Small intestine (tissue), 7 donors: ENCODE measurements at regions not wholly inside any gene's neighbourhood (a gene's known extent, or its start where the extent isn't known, plus 50 kb on each side); places are given as distances from the start of the nearest gene placed in this dataset.

Source experiments
- DNase-seq, 2 donors: peaks; one replicate each; pipeline versions ENCODE4 v3.0.0 to v3.0.0-alpha.2; 2013
- FAIRE-seq: peaks from 2 replicates; lab custom pipeline; 2012; peaks lifted over from hg19 to GRCh38; lab: Jason Lieb, UNC
- H3K27ac ChIP-seq, 3 donors: one replicate each; pipeline ENCODE4 v1.5.1; 2013; ENCODE audit warnings: low read length in 2 of 3, mild to moderate bottlenecking in 2 of 3, control low read depth in 1 of 3, inconsistent platforms in 1 of 3, low read depth in 1 of 3, moderate library complexity in 1 of 3
- H3K27me3 ChIP-seq, 3 donors: one replicate each; pipeline ENCODE4 v1.6.1; 2013; ENCODE audit warnings: low read length in 3 of 3, inconsistent platforms in 1 of 3; ENCODE audit not compliant: control insufficient read depth in 3 of 3, insufficient read depth in 3 of 3
- H3K36me3 ChIP-seq, 3 donors: one replicate each; pipeline ENCODE4 v1.6.1; 2013; ENCODE audit warnings: low read length in 3 of 3, inconsistent platforms in 1 of 3, low read depth in 1 of 3, mild to moderate bottlenecking in 1 of 3, moderate library complexity in 1 of 3; ENCODE audit not compliant: control insufficient read depth in 3 of 3, insufficient read depth in 2 of 3
- H3K4me1 ChIP-seq, 3 donors: one replicate each; pipeline ENCODE4 v1.6.1; 2013; ENCODE audit warnings: low read length in 2 of 3, inconsistent platforms in 1 of 3, low read depth in 1 of 3, mild to moderate bottlenecking in 1 of 3, moderate library complexity in 1 of 3; ENCODE audit not compliant: control insufficient read depth in 3 of 3, insufficient read depth in 2 of 3
- H3K4me3 ChIP-seq, 3 donors: one replicate each; pipeline ENCODE4 v1.5.1; 2013; ENCODE audit warnings: low read length in 3 of 3, control low read depth in 1 of 3, inconsistent platforms in 1 of 3, low read depth in 1 of 3, mild to moderate bottlenecking in 1 of 3, moderate library complexity in 1 of 3
- H3K9me3 ChIP-seq, 2 donors: one replicate each; pipeline ENCODE4 v1.6.1; 2013; ENCODE audit warnings: low read depth in 1 of 2, low read length in 1 of 2; ENCODE audit not compliant: control insufficient read depth in 2 of 2, insufficient read depth in 1 of 2
- WGBS, 3 donors: extraction: QIAGEN DNeasy Blood & Tissue Kit; methylation state at CpG; one replicate each; pipeline ENCODE4 v1.1.7; 2013; 5-methylcytosine and 5-hydroxymethylcytosine counted together
- donor health status: healthy with polysubstance abuse.
- donor health status: control.
- donor health status: control.
- donor health status: Bipolar disorder and iron deficiency.
- donor health status: healthy.

GRCh38 chrX:39624166-39624565 is 473.6 kb downstream of the BCOR start:
- 63 to 90% (median 70%) methylated on average over 4 of the region's 4 CpGs for WGBS, 3 donors
- no peaks in the 10 kb centered on the region for H3K4me1 ChIP-seq
- no peaks in the 10 kb centered on the region for H3K9me3 ChIP-seq
- no peaks in the 10 kb centered on the region for H3K27me3 ChIP-seq
- H3K27ac ChIP-seq = no peak overlapping the region
- DNase-seq (no peak), FAIRE-seq (no peak)
- no peaks in the 10 kb centered on the region for H3K36me3 ChIP-seq
- H3K4me3 ChIP-seq = no peak overlapping the region

DNA sequence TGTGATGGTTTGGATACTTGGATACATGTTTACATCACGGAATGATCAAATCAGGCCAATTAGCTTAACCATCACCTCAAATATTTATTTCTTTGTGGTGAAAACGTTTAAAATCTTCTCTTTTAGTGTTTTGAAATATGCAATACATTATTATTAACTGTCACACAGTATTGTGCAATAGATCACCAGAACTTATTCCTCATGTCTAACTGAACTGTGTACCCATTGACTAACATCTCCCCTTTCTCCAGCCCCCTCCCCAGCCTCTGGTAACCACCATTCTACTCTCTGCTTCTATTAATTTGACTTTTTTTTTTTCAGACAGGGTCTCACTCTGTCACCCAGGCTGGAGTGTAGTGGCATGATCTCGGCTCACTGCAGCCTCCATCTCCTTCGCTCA is 471.9 kb downstream of the BCOR start:
- FAIRE-seq (no peak), DNase-seq (no peak)
- Histone ChIP-seq H3K27ac (no peak overlapping the region), H3K27me3 (no peaks in the 10 kb centered on the region), H3K36me3 (no peaks in the 10 kb centered on the region), H3K9me3 (no peaks in the 10 kb centered on the region), H3K4me1 (no peaks in the 10 kb centered on the region), H3K4me3 (no peak overlapping the region)
- WGBS, 3 donors = 74 to 84% (median 81%) methylated on average over 4 of the region's 4 CpGs

DNA sequence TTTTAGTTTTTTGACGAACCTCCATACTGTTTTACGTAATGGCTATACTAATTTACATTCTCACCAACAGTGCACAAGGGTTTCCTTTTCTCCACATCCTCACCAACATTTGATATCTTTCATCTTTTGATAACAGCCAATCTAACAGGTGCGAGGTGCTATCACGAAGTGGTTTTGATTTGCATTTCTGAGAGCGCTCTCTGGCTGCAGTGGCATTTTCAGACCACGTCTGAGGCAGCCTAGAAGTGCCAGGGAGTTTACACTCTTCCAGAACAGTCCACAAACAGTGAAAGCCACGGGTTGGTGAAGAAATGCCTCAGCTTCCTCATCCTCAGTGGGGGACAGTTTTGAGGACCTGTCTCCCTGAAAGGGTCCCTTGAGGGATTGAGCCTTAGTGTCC is 471.0 kb downstream of the BCOR start:
- Histone ChIP-seq H3K4me1 (no peaks in the 10 kb centered on the region), H3K27me3 (no peaks in the 10 kb centered on the region), H3K9me3 (no peaks in the 10 kb centered on the region), H3K36me3 (no peaks in the 10 kb centered on the region), H3K4me3 (no peak overlapping the region), H3K27ac (no peak overlapping the region)
- DNase-seq = no peak
- WGBS, 3 donors = 16 to 59% (median 43%) methylated on average over 7 of the region's 7 CpGs
- FAIRE-seq = no peak

DNA sequence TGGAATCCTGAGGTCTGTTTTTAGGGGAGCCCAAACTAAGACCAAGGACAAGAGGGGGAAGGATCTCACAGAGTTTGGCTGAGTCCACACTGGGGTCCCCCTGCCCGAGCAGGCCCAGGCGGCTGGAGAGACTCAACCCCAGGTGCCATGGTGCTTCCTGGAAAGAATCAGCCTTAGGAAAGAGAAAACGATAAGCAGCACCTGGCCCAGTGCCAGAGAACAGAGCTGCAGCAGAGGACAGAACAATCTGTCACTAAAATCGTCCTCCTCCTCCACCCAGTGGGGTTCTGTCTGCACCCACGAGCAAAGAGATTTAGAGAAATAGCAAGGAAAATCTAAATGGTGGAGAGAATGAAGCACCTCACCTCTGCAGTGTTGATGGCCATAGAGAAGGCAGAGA is 470.5 kb downstream of the BCOR start:
- H3K36me3 ChIP-seq = no peaks in the 10 kb centered on the region
- WGBS, 3 donors = 8 to 42% (median 40%) methylated on average over 5 of the region's 5 CpGs
- H3K4me3 ChIP-seq = no peak overlapping the region
- FAIRE-seq (no peak), DNase-seq (peak in 1 of 2 donors; percentile 15)
- no peaks in the 10 kb centered on the region for H3K9me3 ChIP-seq
- H3K4me1 ChIP-seq = no peaks in the 10 kb centered on the region
- no peaks in the 10 kb centered on the region for H3K27me3 ChIP-seq
- H3K27ac ChIP-seq = no peak overlapping the region

GRCh38 chrX:39629001-39629400 is 468.8 kb downstream of the BCOR start:
- DNase-seq (no peak), FAIRE-seq (no peak)
- Histone ChIP-seq H3K9me3 (no peaks in the 10 kb centered on the region), H3K27ac (no peak overlapping the region), H3K4me3 (no peak overlapping the region), H3K36me3 (no peaks in the 10 kb centered on the region), H3K4me1 (no peaks in the 10 kb centered on the region), H3K27me3 (no peaks in the 10 kb centered on the region)
- WGBS, 3 donors = 81 to 92% (median 91%) methylated on average over 1 of the region's 1 CpG

- Histone ChIP-seq H3K27ac (no peak overlapping the region), H3K36me3 (no peaks in the 10 kb centered on the region), H3K4me1 (no peaks in the 10 kb centered on the region), H3K27me3 (no peaks in the 10 kb centered on the region), H3K4me3 (no peak overlapping the region), H3K9me3 (peaks cover 0 to 3% of the 10 kb centered on the region in 2 donors)
- DNase-seq = no peak
- WGBS, 3 donors = 60 to 80% (median 77%) methylated on average over 2 of the region's 2 CpGs
- FAIRE-seq = no peak
These were observed 467.4 kb downstream of the BCOR start for GRCh38 chrX:39630344-39630743.

- peaks cover 0 to 3% of the 10 kb centered on the region in 2 donors for H3K9me3 ChIP-seq
- FAIRE-seq (no peak), DNase-seq (no peak)
- H3K4me3 ChIP-seq = no peak overlapping the region
- H3K27ac ChIP-seq = no peak overlapping the region
- no peaks in the 10 kb centered on the region for H3K4me1 ChIP-seq
- WGBS, 3 donors = 77 to 92% (median 92%) methylated on average over 4 of the region's 4 CpGs
- no peaks in the 10 kb centered on the region for H3K36me3 ChIP-seq
- no peaks in the 10 kb centered on the region for H3K27me3 ChIP-seq
These were observed 466.2 kb downstream of the BCOR start for GRCh38 chrX:39631276-39632229.

GRCh38 chrX:39633293-39633692 is 464.5 kb downstream of the BCOR start:
- no peaks in the 10 kb centered on the region for H3K27me3 ChIP-seq
- no peak for DNase-seq
- no peak overlapping the region for H3K4me3 ChIP-seq
- no peak for FAIRE-seq
- H3K36me3 ChIP-seq = no peaks in the 10 kb centered on the region
- H3K4me1 ChIP-seq = no peaks in the 10 kb centered on the region
- 53 to 66% (median 56%) methylated on average over 2 of the region's 2 CpGs for WGBS, 3 donors
- H3K27ac ChIP-seq = no peak overlapping the region
- H3K9me3 ChIP-seq = peaks cover 0 to 3% of the 10 kb centered on the region in 2 donors
